MM.1S (cell line): ENCODE measurements at regions not wholly inside any gene's neighbourhood (a gene's known extent, or its start where the extent isn't known, plus 50 kb on each side); places are given as distances from the start of the nearest gene placed in this dataset.

Experiments
- DNase-seq: peaks from one replicate; pipeline ENCODE4 v3.0.0-alpha.2; 2015
- H2AFZ ChIP-seq: fragments of 300-600 bp; sonication (generic); 2 replicates; pipeline ENCODE4 v1.6.0; 2016; ENCODE audit warnings: antibody characterized with exemption, low read length
- H3F3A ChIP-seq: fragments of 300-600 bp; sonication (generic); 2 replicates; pipeline ENCODE4 v1.6.1; 2016; ENCODE audit warnings: mild to moderate bottlenecking, antibody characterized with exemption, low read length, moderate library complexity, mixed read lengths; ENCODE audit not compliant: insufficient read depth
- H3K27ac ChIP-seq: fragments of 300-600 bp; sonication (generic); 2 replicates; pipeline ENCODE4 v1.5.1; 2016; ENCODE audit warnings: mild to moderate bottlenecking, low read length
- H3K27me3 ChIP-seq: fragments of 300-600 bp; sonication (generic); replicated peaks from 2 replicates; pipeline ENCODE4 v1.6.0; 2016; ENCODE audit warnings: low read length; ENCODE audit not compliant: insufficient read depth
- H3K36me3 ChIP-seq: fragments of 300-600 bp; sonication (generic); replicated peaks from 2 replicates; pipeline ENCODE4 v1.6.1; 2016; ENCODE audit warnings: mild to moderate bottlenecking, low read length, mixed read lengths; ENCODE audit not compliant: insufficient read depth
- H3K4me1 ChIP-seq: fragments of 300-600 bp; sonication (generic); 2 replicates; pipeline ENCODE4 v1.6.1; 2016; ENCODE audit warnings: low read length, mixed read lengths
- H3K4me2 ChIP-seq: fragments of 300-600 bp; sonication (generic); 2 replicates; pipeline ENCODE4 v1.6.0; 2016; ENCODE audit warnings: low read depth, low read length
- H3K4me3 ChIP-seq: fragments of 300-600 bp; sonication (generic); 2 replicates; pipeline ENCODE4 v1.5.1; 2016; ENCODE audit warnings: low read length, mixed read lengths
- H3K79me2 ChIP-seq: fragments of 300-600 bp; sonication (generic); 2 replicates; pipeline ENCODE4 v1.6.1; 2016; ENCODE audit warnings: mixed run types, low read length, mixed read lengths
- H3K9ac ChIP-seq: fragments of 300-600 bp; sonication (generic); 2 replicates; pipeline ENCODE4 v1.6.1; 2016; ENCODE audit warnings: low read length, mixed read lengths
- H3K9me2 ChIP-seq: fragments of 300-600 bp; sonication (generic); replicated peaks from 2 replicates; pipeline ENCODE4 v1.6.1; 2016; ENCODE audit warnings: mild to moderate bottlenecking, low read length, mixed read lengths; ENCODE audit not compliant: insufficient read depth
- H3K9me3 ChIP-seq: fragments of 300-600 bp; sonication (generic); replicated peaks from 2 replicates; pipeline ENCODE4 v1.6.1; 2016; ENCODE audit warnings: mild to moderate bottlenecking, low read length, mixed read lengths; ENCODE audit not compliant: insufficient read depth
- H4K20me1 ChIP-seq: fragments of 300-600 bp; sonication (generic); 2 replicates; pipeline ENCODE4 v1.6.1; 2016; ENCODE audit warnings: mild to moderate bottlenecking, low read length, moderate library complexity, mixed read lengths; ENCODE audit not compliant: insufficient read depth
- CTCF ChIP-seq: fragments of 300-600 bp; sonication (generic); IDR thresholded peaks from 2 replicates; pipeline ENCODE4 v1.5.1; 2016; ENCODE audit warnings: antibody characterized with exemption, low read length, mixed read lengths
- EZH2 ChIP-seq: fragments of 300-600 bp; sonication (generic); optimal IDR thresholded peaks from 2 replicates; pipeline ENCODE3; 2017; ENCODE audit warnings: low read depth, mild to moderate bottlenecking, antibody characterized with exemption, low read length, mixed read lengths
- EZH2phosphoT487 ChIP-seq: fragments of 300-600 bp; sonication (generic); IDR thresholded peaks from 2 replicates; pipeline ENCODE4 v1.6.1; 2018; ENCODE audit warnings: antibody characterized with exemption, low read length

- Histone ChIP-seq H3K36me3 (no peaks in the 10 kb centered on the region), H3K4me2 (no peak overlapping the region; the same call in 1 of the 2 replicates), H2AFZ (no peak overlapping the region), H3K27me3 (no peaks in the 10 kb centered on the region), H4K20me1 (no peaks in the 10 kb centered on the region), H3K27ac (no peak overlapping the region), H3K4me3 (no peak overlapping the region), H3F3A (no peaks in the 10 kb centered on the region), H3K9ac (no peak overlapping the region), H3K4me1 (peaks cover 4% of the 10 kb centered on the region; the same call in 1 of the 2 replicates), H3K9me3 (no peaks in the 10 kb centered on the region), H3K79me2 (no peaks in the 10 kb centered on the region), H3K9me2 (no peaks in the 10 kb centered on the region)
- no peak for DNase-seq
- TF ChIP-seq CTCF (no peak), EZH2phosphoT487 (no peak), EZH2 (no peak)
Measured at GRCh38 chr6:79334674-79335073, 100.2 kb upstream of the HMGN3 start.

- Histone ChIP-seq H3K27me3 (no peaks in the 10 kb centered on the region), H3K79me2 (no peaks in the 10 kb centered on the region), H3K36me3 (no peaks in the 10 kb centered on the region), H3K9me3 (no peaks in the 10 kb centered on the region), H4K20me1 (no peaks in the 10 kb centered on the region), H3K9me2 (no peaks in the 10 kb centered on the region), H2AFZ (no peak overlapping the region), H3K4me1 (peaks cover 4% of the 10 kb centered on the region; the same call in 1 of the 2 replicates), H3K27ac (no peak overlapping the region), H3K9ac (no peak overlapping the region), H3K4me2 (no peak overlapping the region), H3F3A (no peaks in the 10 kb centered on the region), H3K4me3 (no peak overlapping the region)
- no peak for DNase-seq
- TF ChIP-seq CTCF: no peak
- no peak for TF ChIP-seq EZH2
- TF ChIP-seq EZH2phosphoT487: no peak
Measured at GRCh38 chr6:79330704-79331103, 96.2 kb upstream of the HMGN3 start.

- Histone ChIP-seq H3K36me3 (no peaks in the 10 kb centered on the region), H3K79me2 (no peaks in the 10 kb centered on the region), H3K27ac (no peak overlapping the region), H3K4me3 (no peak overlapping the region), H3K4me1 (no peaks in the 10 kb centered on the region), H3K9ac (no peak overlapping the region), H3F3A (no peaks in the 10 kb centered on the region), H4K20me1 (no peaks in the 10 kb centered on the region), H3K9me3 (no peaks in the 10 kb centered on the region), H3K27me3 (no peaks in the 10 kb centered on the region), H3K9me2 (no peaks in the 10 kb centered on the region), H2AFZ (no peak overlapping the region), H3K4me2 (no peak overlapping the region)
- DNase-seq: no peak
- no peak for TF ChIP-seq CTCF
Measured at GRCh38 chr6:79313254-79313653, 78.8 kb upstream of the HMGN3 start.
